NK-92 treated with Interleukin-12 subunit alpha and Interleukin-12 subunit beta, amount 100 ng/mL, for 24 hours (cell line): ENCODE measurements at regions not wholly inside any gene's neighbourhood (a gene's known extent, or its start where the extent isn't known, plus 50 kb on each side); places are given as distances from the start of the nearest gene placed in this dataset.

Source experiments
- DNase-seq: peaks from one replicate; lab custom pipeline; 2025; lab: John Stamatoyannopoulos, UW

DNA sequence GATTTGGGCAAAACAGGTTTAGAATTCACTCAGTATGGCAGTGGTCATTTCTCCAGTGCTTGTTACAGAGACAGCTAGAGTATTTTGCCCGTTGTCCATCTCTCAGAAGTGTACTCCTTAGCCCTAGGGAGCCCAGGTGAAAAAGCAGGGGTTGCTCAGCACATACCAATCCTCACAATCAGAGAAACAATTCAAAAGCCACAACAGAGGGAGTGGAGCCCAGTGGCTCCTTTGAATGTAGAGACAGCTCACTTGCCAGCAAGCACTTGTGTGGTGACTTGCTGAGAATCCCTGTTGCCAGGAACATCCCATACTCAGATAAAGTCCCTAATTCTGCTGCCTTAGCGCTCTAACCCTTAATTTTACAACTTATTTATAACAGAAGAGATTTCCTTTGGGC lies 1488.3 kb downstream of the RPA4 start:
- DNase-seq: no peak

DNA sequence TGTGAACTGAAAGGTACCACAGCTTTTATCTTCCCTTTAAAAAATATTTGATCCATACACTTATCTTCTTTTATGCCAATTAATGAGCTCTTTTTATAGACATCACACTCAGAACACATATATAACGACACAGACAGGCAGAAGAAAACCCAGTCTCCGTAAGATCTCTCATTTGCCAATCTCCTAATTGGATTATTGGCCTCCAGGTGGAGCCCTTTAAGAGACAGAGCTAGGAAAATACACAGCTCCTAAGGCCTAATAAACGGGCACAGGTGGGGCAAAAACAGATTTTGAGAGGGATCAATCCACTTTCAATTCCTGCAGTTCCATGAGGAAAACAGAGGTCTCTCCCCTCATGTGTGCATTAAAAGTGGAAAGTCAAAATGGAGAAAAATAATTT lies 1495.4 kb downstream of the RPA4 start:
- DNase-seq: no peak

GRCh38 chrX:98380106-98380505 lies 1496.4 kb downstream of the RPA4 start:
- no peak for DNase-seq

DNA sequence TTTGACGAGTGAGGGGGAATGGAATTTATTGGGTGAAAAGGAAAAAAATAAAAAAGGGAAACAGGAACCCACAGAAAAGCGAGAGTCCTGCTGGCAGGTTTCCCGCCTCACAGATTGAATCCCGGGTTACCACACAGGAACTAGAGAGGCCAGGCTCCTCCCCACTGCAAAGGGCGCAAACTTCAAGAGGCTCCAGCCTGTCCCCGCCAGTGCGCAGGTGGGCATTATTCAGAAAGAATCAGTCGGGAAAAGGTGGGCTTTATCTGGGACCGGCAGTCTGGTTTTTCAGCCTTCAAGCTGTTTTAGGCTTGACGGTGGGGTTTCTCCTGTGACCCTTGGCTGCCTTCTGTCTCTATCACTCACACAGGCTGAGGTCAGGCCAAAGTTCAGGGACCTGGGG lies 1496.8 kb downstream of the RPA4 start:
- no peak for DNase-seq

GRCh38 chrX:98398542-98398941 lies 1514.8 kb downstream of the RPA4 start:
- no peak for DNase-seq

DNA sequence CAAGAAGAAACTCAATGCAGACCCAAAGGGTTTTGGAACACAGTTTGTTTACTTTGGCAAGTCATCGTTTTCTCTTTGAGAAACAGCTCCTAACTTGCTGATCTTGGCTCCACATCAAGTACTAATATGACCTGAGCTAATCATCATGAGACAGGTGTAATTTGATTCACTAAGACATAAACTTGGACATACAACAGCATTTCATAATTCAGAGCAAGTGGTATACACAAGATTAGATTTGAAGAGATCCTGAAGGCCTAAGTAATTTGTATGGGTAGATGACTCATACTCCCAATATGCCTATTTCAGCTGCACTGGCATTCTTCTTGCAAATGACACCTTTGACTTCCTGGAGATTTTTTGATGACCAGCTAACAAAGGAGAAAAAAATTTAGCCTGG lies 1521.7 kb downstream of the RPA4 start:
- no peak for DNase-seq

DNA sequence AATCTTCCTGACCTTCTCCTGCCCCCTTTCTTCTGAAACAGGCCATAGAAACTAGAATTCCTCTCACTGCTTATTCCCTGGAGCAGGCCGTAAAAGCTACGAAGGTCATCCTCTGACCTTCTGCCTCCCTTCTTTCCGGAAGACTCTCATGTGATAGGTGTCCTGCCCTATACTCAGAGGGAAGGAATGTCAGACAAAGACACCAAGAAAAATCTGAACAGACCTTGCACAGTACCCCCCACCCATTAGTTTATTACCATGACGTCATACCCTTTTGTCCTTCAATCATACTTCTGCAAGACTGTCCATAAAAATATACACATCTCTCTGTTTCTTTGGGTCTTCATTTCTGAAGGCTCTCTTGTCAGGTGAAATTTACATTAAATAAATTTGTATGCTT lies 1523.9 kb downstream of the RPA4 start:
- DNase-seq: no peak

- no peak for DNase-seq
These were observed 1526.2 kb downstream of the RPA4 start for GRCh38 chrX:98409867-98410266.

- DNase-seq: no peak
These were observed 1528.3 kb downstream of the RPA4 start for GRCh38 chrX:98412058-98412457.

DNA sequence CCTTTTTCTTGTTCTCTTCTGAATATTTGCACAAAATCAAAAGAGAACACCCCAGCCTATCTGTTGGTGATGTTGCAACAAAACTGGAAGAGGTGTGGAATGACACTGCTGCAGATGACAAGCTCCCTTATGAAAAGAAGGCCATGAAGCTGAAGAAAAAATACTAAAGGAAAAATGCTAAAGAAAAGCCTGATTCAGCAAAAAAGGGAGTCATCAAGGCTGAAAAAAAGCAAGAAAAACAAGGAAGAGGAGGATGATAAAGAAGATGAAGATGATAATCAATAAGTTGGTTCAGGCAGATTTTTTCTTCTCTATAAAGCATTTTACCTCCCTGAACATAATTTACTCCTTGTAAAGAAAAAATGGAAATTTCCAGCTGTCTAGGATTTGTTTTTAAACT lies 1538.8 kb downstream of the RPA4 start:
- no peak for DNase-seq

GRCh38 chrX:98432413-98432812 lies 1548.7 kb downstream of the RPA4 start:
- DNase-seq: no peak

GRCh38 chrX:98448524-98448923 lies 1564.8 kb downstream of the RPA4 start:
- DNase-seq: no peak

GRCh38 chrX:98452456-98452855 lies 1568.7 kb downstream of the RPA4 start:
- no peak for DNase-seq

DNA sequence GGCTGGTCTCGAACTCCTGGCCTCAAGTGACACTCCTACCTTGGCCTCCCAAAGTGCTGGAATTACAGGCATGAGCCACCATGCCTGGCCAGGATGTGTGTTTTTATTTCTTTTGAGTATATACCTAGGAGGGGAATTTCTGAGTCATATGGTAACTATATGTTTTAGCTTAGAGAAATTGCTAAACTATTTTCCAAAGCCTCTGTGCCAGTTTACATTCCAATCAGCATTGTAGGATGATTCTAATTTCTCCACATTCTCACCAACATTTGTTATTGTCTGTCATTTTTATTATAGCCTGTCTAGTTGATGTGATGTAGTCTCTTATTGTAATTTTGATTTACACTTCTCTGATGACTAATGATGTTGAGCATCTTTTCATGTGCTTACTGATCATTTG lies 1576.0 kb downstream of the RPA4 start:
- DNase-seq: no peak

- DNase-seq: no peak
These were observed 1596.9 kb downstream of the RPA4 start for GRCh38 chrX:98480606-98481005.

GRCh38 chrX:98481636-98482035 lies 1597.9 kb downstream of the RPA4 start:
- no peak for DNase-seq

DNA sequence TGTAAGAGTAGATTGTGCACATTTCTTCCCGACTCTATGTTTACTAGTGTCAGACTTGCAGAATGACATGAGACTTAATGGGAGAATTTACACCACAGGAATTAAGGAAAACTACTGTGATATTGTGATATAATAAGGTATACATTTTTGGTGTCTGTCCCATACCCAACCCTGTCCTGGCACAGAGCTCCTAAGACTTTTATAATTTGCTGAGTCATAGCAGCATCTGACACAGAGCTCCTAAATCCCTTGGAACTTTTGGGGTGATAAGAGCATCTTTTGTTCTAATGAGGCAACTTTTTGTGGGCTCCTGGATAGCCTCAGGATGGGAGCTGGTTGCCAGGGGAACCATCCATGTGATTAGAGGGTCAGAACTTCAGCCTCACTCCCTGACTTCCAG lies 1607.0 kb downstream of the RPA4 start:
- DNase-seq: no peak

- no peak for DNase-seq
These were observed 1617.7 kb downstream of the RPA4 start for GRCh38 chrX:98501426-98501825.

DNA sequence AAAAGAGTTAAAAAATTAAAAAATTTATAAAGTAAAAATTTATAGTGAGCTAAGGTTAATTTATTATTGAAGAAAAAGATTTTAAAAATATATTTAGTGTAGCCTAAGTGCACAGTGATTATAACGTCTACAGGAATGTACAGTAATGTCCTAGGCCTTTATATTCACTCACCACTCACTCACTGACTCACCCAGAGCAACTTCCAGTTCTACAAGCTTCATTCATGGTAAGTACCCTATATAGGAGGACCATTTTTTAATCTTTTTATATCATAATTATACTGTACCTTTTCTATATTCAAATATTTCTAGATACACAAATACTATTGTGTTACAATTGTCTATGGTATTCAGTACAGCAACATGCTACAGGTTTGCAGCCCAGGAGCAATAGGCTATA lies 1623.2 kb downstream of the RPA4 start:
- DNase-seq: no peak

DNA sequence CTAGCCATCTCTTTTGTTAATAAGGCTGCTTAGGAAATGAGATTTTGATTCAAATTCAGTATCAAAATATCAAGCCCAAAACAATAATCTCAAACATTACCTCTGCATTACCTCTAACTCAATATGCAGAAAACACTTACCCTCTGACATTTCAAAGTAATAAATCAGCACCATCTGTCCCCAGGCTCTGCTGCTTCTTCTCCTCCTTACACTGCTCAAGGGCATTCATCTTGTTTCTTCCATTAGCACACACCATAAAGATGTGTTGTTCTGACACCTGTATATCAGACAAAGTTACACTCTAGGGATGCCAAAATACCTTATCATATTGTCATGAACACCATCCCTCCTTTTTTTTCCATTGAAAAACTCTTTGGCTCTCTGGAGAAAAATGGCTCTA lies 1630.3 kb downstream of the RPA4 start:
- DNase-seq: no peak

DNA sequence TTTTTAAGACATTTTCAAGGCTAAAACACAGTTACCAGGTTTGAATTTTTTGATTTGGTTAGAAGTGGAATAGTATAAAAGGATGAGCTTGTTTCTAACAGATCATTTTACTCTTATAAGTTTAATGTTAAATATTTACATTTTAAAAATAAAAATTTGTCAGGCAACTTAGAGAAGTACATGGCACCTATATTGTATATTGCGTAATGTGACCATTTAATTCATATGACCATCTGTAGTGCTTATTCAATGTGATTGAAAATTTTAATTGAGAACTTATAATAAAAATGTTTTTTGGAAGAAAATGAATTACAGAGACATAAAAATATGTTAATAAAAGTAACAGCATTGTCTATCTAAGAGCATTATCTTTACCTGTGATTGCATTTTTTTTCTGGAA lies 1632.4 kb downstream of the RPA4 start:
- no peak for DNase-seq

- no peak for DNase-seq
These were observed 1639.3 kb downstream of the RPA4 start for GRCh38 chrX:98523026-98523425.

DNA sequence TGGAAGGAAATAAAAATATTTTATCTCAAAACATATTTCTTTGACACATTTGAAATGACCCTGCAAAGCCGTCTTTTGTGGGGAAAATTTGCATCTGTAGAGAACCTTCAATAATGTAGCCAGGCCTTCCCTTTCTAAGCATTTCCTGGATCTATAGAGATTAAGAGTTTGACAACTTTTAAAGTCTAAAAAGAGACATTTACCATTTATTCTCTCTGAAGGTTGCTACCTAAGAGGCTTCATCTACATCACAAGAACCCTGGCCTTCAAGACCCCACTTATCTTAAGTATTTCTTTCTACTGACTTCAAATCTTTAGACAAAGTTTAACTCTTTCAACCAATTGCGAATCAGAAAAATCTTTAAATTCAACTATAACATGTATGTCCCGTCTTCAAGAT lies 1639.8 kb downstream of the RPA4 start:
- DNase-seq: no peak

DNA sequence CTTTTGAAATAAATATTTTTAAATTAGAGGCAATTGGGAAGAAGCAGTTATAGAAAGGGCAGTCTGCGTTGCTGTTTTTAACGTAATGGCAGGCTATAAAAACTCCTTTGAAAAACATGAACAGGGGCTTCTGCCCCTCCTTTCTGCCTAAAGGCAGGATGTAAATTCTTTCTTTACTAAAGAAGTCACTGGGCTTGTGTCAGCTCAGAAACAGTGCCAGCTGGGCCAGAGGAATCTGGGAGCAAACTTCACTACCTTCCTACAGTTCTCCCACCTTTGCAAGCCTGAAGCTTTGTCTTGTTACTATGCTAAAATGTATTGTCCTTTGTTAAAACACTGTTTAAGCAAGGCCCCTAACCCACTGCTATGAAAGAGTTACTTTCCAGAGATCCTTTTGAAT lies 1664.8 kb downstream of the RPA4 start:
- no peak for DNase-seq

- no peak for DNase-seq
These were observed 1685.1 kb downstream of the RPA4 start for GRCh38 chrX:98568795-98569194.
